ENCODE measurements at regions not wholly inside any gene's neighbourhood (a gene's known extent, or its start where the extent isn't known, plus 50 kb on each side); places are given as distances from the start of the nearest gene placed in this dataset.

- Histone ChIP-seq H3K18ac (ENCODE audit: extremely low read depth, low read length) (no peak overlapping the region), H2AK5ac (ENCODE audit: low read depth, low read length) (no peak overlapping the region), H2BK5ac (ENCODE audit: low read depth, low read length) (no peak overlapping the region), H3K23me2 (ENCODE audit: low read depth, low read length) (no peaks in the 10 kb centered on the region), H3K9me3 (ENCODE audit: insufficient read depth in 2 of 2, low read depth in 1 of 2, low read length in 1 of 2) (no peaks in the 10 kb centered on the region), H3K56ac (replicated peaks; ENCODE audit: insufficient read length, low read depth, low read length) (no peak overlapping the region), H3K14ac (ENCODE audit: insufficient read length) (no peak overlapping the region), H3K23ac (ENCODE audit: insufficient read length) (no peak overlapping the region), H3K4ac (replicated peaks; ENCODE audit: insufficient read length, low read depth, low read length) (no peak overlapping the region), H3K79me1 (ENCODE audit: low read depth, low read length) (no peaks in the 10 kb centered on the region), H4K20me1 (replicated peaks in 1 of 2; ENCODE audit: control insufficient read depth in 1 of 2, insufficient read depth in 2 of 2, low read length in 2 of 2) (no peaks in the 10 kb centered on the region), H3K27me3 (replicated peaks in 1 of 4; ENCODE audit: control insufficient read depth in 3 of 4, extremely low read depth in 1 of 4, insufficient read depth in 3 of 4, low read length in 3 of 4) (no peaks in the 10 kb centered on the region), H3K36me3 (ENCODE audit: control insufficient read depth in 2 of 4, insufficient read depth in 4 of 4, low read length in 3 of 4) (no peaks in the 10 kb centered on the region), H3K27ac (ENCODE audit: low read depth, low read length) (no peak overlapping the region), H2BK12ac (ENCODE audit: low read depth, low read length) (no peak overlapping the region), H3K79me2 (ENCODE audit: control insufficient read depth in 1 of 2, insufficient read depth in 2 of 2, low read length in 2 of 2) (no peaks in the 10 kb centered on the region), H2BK15ac (ENCODE audit: low read length) (no peak overlapping the region), H4K5ac (ENCODE audit: insufficient read length, low read depth, low read length) (no peak overlapping the region), H3K4me3 (ENCODE audit: extremely low read depth in 1 of 4, insufficient read depth in 2 of 4, low read depth in 3 of 4, low read length in 4 of 4) (no peak overlapping the region), H4K91ac (replicated peaks; ENCODE audit: insufficient read length, low read length) (no peak overlapping the region), H3K4me2 (ENCODE audit: insufficient read depth in 1 of 2, low read depth in 2 of 2, low read length in 2 of 2) (no peak overlapping the region), H2BK120ac (replicated peaks; ENCODE audit: low read depth, low read length) (no peak overlapping the region), H3K9ac (replicated peaks in 1 of 4; ENCODE audit: extremely low read depth in 1 of 4, low read depth in 3 of 4, low read length in 3 of 4) (no peak overlapping the region), H2AFZ (ENCODE audit: low read length) (no peak overlapping the region), H3K4me1 (replicated peaks in 1 of 4; ENCODE audit: control insufficient read depth in 3 of 4, insufficient read depth in 4 of 4, low read length in 3 of 4) (no peaks in the 10 kb centered on the region), H4K8ac (ENCODE audit: extremely low read depth, insufficient read depth, low read length) (no peak overlapping the region), H2BK20ac (ENCODE audit: low read length) (no peak overlapping the region)
- ChIA-PET POLR2A (ENCODE audit: partially characterized antibody) (no interaction called here), CTCF (ENCODE audit: partially characterized antibody) (no interaction called here)
- WGBS, 2 experiments (ENCODE audit: extremely low coverage in 1 of 2, insufficient coverage in 1 of 2, insufficient read length in 1 of 2, insufficient replicate concordance in 2 of 2, low coverage in 1 of 2, low lambda C conversion rate in 2 of 2, missing lambda C conversion rate in 1 of 2): 91% methylated on average over 1 of the region's 1 CpG; no CpG with 5 or more reads in 1 of the 2 experiments
- DNase-seq (ENCODE audit: low read depth in 1 of 2, low spot score in 2 of 2) (no peak), FAIRE-seq (no peak)
- no peak for TF ChIP-seq SIX5 (IDR thresholded peaks at IDR 0.05; ENCODE audit: low read depth, low read length)
Observed at GRCh38 chr14:29419736-29420135, 507.9 kb downstream of the PRKD1 start.
